ENCODE measurements at regions not wholly inside any gene's neighbourhood (a gene's known extent, or its start where the extent isn't known, plus 50 kb on each side); places are given as distances from the start of the nearest gene placed in this dataset.
"Not testable (repeated sequence)": the region's sequence is repeated elsewhere in the genome, so short reads cannot be mapped to it uniquely, and the experiment has no call there.

DNA sequence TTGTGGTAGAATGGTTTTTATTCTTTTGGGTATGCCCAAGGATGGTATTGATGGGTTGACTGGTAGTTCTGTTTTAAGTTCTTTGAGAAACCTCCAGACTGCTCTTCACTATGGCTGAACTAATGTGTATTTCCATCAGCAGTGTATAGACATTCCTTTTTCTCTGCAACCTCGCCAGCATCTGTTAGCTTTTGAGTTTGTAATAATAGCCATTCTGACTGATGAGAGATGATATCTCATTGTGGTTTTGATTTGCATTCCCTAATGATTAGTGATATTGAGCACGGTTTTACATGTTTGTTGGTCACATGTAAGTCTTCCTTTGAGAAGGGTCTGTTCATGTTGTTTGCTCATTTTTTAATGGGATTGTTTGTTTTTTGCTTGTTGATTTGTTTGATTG, 1348.7 kb upstream of the NXPH2 start:
- H3K27me3 ChIP-seq (ENCODE audit: insufficient read depth, low read length): no peaks in the 10 kb centered on the region
- no peaks in the 10 kb centered on the region for H3K9me3 ChIP-seq (ENCODE audit: insufficient read depth, low read depth, low read length)
- H3K27ac ChIP-seq (ENCODE audit: low read depth, low read length): no peak overlapping the region
- no peak overlapping the region for H3K9ac ChIP-seq (ENCODE audit: low read depth, low read length)
- no peak overlapping the region for H3K4me3 ChIP-seq (ENCODE audit: low read length)
- H3K4me1 ChIP-seq (ENCODE audit: insufficient read depth, low read length): no peaks in the 10 kb centered on the region
- no peaks in the 10 kb centered on the region for H3K36me3 ChIP-seq (ENCODE audit: insufficient read depth, low read length)
- WGBS: 97% methylated on average over 2 of the region's 2 CpGs

GRCh38 chr2:140122001-140122400, 1341.8 kb upstream of the NXPH2 start:
- no peak overlapping the region for H3K9ac ChIP-seq (ENCODE audit: low read depth, low read length)
- H3K27me3 ChIP-seq (ENCODE audit: insufficient read depth, low read length): no peaks in the 10 kb centered on the region
- H3K36me3 ChIP-seq (ENCODE audit: insufficient read depth, low read length): no peaks in the 10 kb centered on the region
- H3K27ac ChIP-seq (ENCODE audit: low read depth, low read length): no peak overlapping the region
- H3K4me3 ChIP-seq (ENCODE audit: low read length): no peak overlapping the region
- no peaks in the 10 kb centered on the region for H3K9me3 ChIP-seq (ENCODE audit: insufficient read depth, low read depth, low read length)
- 85% methylated on average over 4 of the region's 5 CpGs for WGBS
- H3K4me1 ChIP-seq (ENCODE audit: insufficient read depth, low read length): peaks cover 10% of the 10 kb centered on the region

- H3K9ac ChIP-seq (ENCODE audit: low read depth, low read length): no peak overlapping the region
- no peaks in the 10 kb centered on the region for H3K27me3 ChIP-seq (ENCODE audit: insufficient read depth, low read length)
- H3K4me1 ChIP-seq (ENCODE audit: insufficient read depth, low read length): peaks cover 10% of the 10 kb centered on the region
- H3K9me3 ChIP-seq (ENCODE audit: insufficient read depth, low read depth, low read length): no peaks in the 10 kb centered on the region
- H3K27ac ChIP-seq (ENCODE audit: low read depth, low read length): no peak overlapping the region
- WGBS: 100% methylated on average over 1 of the region's 1 CpG
- H3K4me3 ChIP-seq (ENCODE audit: low read length): no peak overlapping the region
- no peaks in the 10 kb centered on the region for H3K36me3 ChIP-seq (ENCODE audit: insufficient read depth, low read length)
Measured at GRCh38 chr2:140117386-140117785, 1337.2 kb upstream of the NXPH2 start.

- H3K4me3 ChIP-seq (ENCODE audit: low read length): no peak overlapping the region
- H3K27ac ChIP-seq (ENCODE audit: low read depth, low read length): no peak overlapping the region
- 87% methylated on average over 4 of the region's 5 CpGs for WGBS
- no peaks in the 10 kb centered on the region for H3K4me1 ChIP-seq (ENCODE audit: insufficient read depth, low read length)
- no peaks in the 10 kb centered on the region for H3K36me3 ChIP-seq (ENCODE audit: insufficient read depth, low read length)
- H3K9ac ChIP-seq (ENCODE audit: low read depth, low read length): no peak overlapping the region
- no peaks in the 10 kb centered on the region for H3K9me3 ChIP-seq (ENCODE audit: insufficient read depth, low read depth, low read length)
- no peaks in the 10 kb centered on the region for H3K27me3 ChIP-seq (ENCODE audit: insufficient read depth, low read length)
Measured at GRCh38 chr2:140108706-140109475, 1328.7 kb upstream of the NXPH2 start.

GRCh38 chr2:140091926-140092325, 1311.7 kb upstream of the NXPH2 start:
- H3K27ac ChIP-seq (ENCODE audit: low read depth, low read length): no peak overlapping the region
- H3K4me1 ChIP-seq (ENCODE audit: insufficient read depth, low read length): no peaks in the 10 kb centered on the region
- no peaks in the 10 kb centered on the region for H3K9me3 ChIP-seq (ENCODE audit: insufficient read depth, low read depth, low read length)
- H3K36me3 ChIP-seq (ENCODE audit: insufficient read depth, low read length): no peaks in the 10 kb centered on the region
- no peaks in the 10 kb centered on the region for H3K27me3 ChIP-seq (ENCODE audit: insufficient read depth, low read length)
- no peak overlapping the region for H3K9ac ChIP-seq (ENCODE audit: low read depth, low read length)
- H3K4me3 ChIP-seq (ENCODE audit: low read length): no peak overlapping the region
- WGBS: no CpG with 5 or more reads among the region's 1 CpG

GRCh38 chr2:140086964-140087363, 1306.8 kb upstream of the NXPH2 start:
- H3K4me3 ChIP-seq (ENCODE audit: low read length): no peak overlapping the region
- WGBS: 100% methylated on average over 1 of the region's 1 CpG
- no peaks in the 10 kb centered on the region for H3K27me3 ChIP-seq (ENCODE audit: insufficient read depth, low read length)

DNA sequence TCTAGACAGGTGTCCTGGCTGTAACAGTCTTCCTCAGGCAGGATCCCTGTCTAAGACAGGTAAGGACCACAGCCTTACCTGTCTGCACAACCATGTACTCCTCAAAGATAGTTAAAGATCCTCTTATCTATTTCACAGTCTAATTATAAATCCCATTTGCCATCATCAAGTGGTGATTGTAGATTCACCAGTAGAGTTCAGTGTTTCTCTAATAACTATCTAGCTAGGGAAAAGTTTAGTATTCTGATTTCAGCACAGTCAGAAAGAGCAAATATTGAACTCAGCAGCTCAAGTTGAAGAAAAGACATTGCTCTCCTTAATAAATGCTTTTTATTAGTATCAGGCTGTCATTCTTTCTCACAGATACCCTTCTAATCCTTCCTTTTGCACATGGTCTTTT, 1305.5 kb upstream of the NXPH2 start:
- H3K27me3 ChIP-seq (ENCODE audit: insufficient read depth, low read length): no peaks in the 10 kb centered on the region
- H3K4me1 ChIP-seq (ENCODE audit: insufficient read depth, low read length): no peaks in the 10 kb centered on the region
- no peak overlapping the region for H3K9ac ChIP-seq (ENCODE audit: low read depth, low read length)
- no peak overlapping the region for H3K4me3 ChIP-seq (ENCODE audit: low read length)
- no peaks in the 10 kb centered on the region for H3K36me3 ChIP-seq (ENCODE audit: insufficient read depth, low read length)
- H3K27ac ChIP-seq (ENCODE audit: low read depth, low read length): no peak overlapping the region
- H3K9me3 ChIP-seq (ENCODE audit: insufficient read depth, low read depth, low read length): no peaks in the 10 kb centered on the region

More at GRCh38 chr2:140086964-140087363, 1306.8 kb upstream of the NXPH2 start:
- Histone ChIP-seq H3K9me3 (ENCODE audit: insufficient read depth, low read depth, low read length) (no peaks in the 10 kb centered on the region), H3K36me3 (ENCODE audit: insufficient read depth, low read length) (no peaks in the 10 kb centered on the region), H3K4me1 (ENCODE audit: insufficient read depth, low read length) (no peaks in the 10 kb centered on the region), H3K27ac (ENCODE audit: low read depth, low read length) (no peak overlapping the region), H3K9ac (ENCODE audit: low read depth, low read length) (no peak overlapping the region)

DNA sequence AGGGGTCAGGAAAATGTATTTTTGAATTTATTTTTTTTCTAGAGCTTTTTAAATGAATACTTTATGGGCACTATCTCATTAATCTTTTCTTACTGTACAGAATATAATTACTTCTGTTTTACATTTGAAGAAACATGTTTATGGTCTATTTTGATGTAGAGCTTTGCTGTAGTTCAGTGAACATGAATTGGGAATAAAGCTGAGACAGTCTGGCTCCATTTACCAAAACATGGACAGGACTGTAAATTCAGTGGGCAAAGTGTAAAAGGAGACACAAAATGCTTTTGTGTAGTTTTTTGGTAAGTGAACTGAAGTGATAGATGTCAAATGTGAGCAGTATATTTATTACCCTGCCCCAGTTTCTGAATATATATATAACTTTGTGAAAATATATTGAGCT, 1298.8 kb upstream of the NXPH2 start:
- no peaks in the 10 kb centered on the region for H3K36me3 ChIP-seq (ENCODE audit: insufficient read depth, low read length)
- no peaks in the 10 kb centered on the region for H3K9me3 ChIP-seq (ENCODE audit: insufficient read depth, low read depth, low read length)
- H3K27me3 ChIP-seq (ENCODE audit: insufficient read depth, low read length): no peaks in the 10 kb centered on the region
- no peak overlapping the region for H3K4me3 ChIP-seq (ENCODE audit: low read length)
- no peaks in the 10 kb centered on the region for H3K4me1 ChIP-seq (ENCODE audit: insufficient read depth, low read length)
- H3K9ac ChIP-seq (ENCODE audit: low read depth, low read length): no peak overlapping the region
- no peak overlapping the region for H3K27ac ChIP-seq (ENCODE audit: low read depth, low read length)

- Histone ChIP-seq H3K4me1 (ENCODE audit: insufficient read depth, low read length) (no peaks in the 10 kb centered on the region), H3K27ac (ENCODE audit: low read depth, low read length) (no peak overlapping the region), H3K36me3 (ENCODE audit: insufficient read depth, low read length) (no peaks in the 10 kb centered on the region), H3K27me3 (ENCODE audit: insufficient read depth, low read length) (no peaks in the 10 kb centered on the region), H3K9ac (ENCODE audit: low read depth, low read length) (no peak overlapping the region), H3K9me3 (ENCODE audit: insufficient read depth, low read depth, low read length) (no peaks in the 10 kb centered on the region), H3K4me3 (ENCODE audit: low read length) (no peak overlapping the region)
- 86% methylated on average over 1 of the region's 2 CpGs for WGBS
Measured at GRCh38 chr2:140076164-140076563, 1296.0 kb upstream of the NXPH2 start.

GRCh38 chr2:140073763-140074162, 1293.6 kb upstream of the NXPH2 start:
- WGBS: 97% methylated on average over 30 of the region's 30 CpGs

DNA sequence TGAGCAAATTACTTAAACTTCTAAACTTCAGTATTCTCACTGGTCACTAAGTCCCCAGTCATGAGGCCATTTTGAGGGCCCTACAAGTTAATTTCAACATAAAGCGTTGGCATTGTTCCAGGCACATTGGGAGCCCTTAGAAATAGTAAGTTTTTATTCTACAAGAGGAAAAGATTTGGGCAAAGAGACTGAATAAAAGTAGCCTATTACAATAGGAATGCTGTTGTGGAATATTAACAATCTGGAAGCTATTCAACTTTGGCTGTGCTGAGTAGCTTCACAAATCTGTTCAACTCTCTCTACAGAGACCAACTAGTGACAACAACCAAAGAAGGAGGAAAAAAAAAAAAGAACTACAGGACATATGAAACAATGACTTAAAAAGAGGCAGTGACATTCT, 1287.5 kb upstream of the NXPH2 start:
- H3K36me3 ChIP-seq (ENCODE audit: insufficient read depth, low read length): no peaks in the 10 kb centered on the region
- H3K4me1 ChIP-seq (ENCODE audit: insufficient read depth, low read length): no peaks in the 10 kb centered on the region
- H3K9me3 ChIP-seq (ENCODE audit: insufficient read depth, low read depth, low read length): no peaks in the 10 kb centered on the region
- no peak overlapping the region for H3K9ac ChIP-seq (ENCODE audit: low read depth, low read length)
- 79% methylated on average over 1 of the region's 1 CpG for WGBS
- H3K27me3 ChIP-seq (ENCODE audit: insufficient read depth, low read length): no peaks in the 10 kb centered on the region
- no peak overlapping the region for H3K27ac ChIP-seq (ENCODE audit: low read depth, low read length)
- H3K4me3 ChIP-seq (ENCODE audit: low read length): no peak overlapping the region

More at GRCh38 chr2:140073763-140074162, 1293.6 kb upstream of the NXPH2 start:
- H3K36me3 ChIP-seq (ENCODE audit: insufficient read depth, low read length); H3K4me3 ChIP-seq (ENCODE audit: low read length); H3K4me1 ChIP-seq (ENCODE audit: insufficient read depth, low read length); H3K9ac ChIP-seq (ENCODE audit: low read depth, low read length); H3K27ac ChIP-seq (ENCODE audit: low read depth, low read length); H3K9me3 ChIP-seq (ENCODE audit: insufficient read depth, low read depth, low read length); H3K27me3 ChIP-seq (ENCODE audit: insufficient read depth, low read length): not testable (repeated sequence)

DNA sequence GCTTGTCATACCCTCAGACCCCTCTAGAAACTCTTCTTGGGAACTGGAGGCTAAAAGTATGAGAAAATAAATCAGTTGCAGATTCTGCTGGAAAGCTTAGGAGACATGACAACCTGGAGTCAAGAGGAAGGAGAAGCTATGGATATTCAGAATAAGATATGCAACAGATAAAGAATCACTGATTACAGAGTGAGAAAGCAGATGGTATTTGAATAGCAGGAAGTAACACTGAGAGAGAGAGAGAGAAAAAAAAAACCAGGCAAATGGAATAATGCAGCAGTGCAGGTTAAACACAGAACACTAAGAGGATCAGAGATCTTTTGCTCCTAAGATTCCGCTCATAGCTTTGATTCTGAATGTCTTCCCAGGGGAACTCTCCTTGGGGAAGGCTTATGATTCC, 1284.1 kb upstream of the NXPH2 start:
- WGBS: 97% methylated on average over 1 of the region's 1 CpG
- no peaks in the 10 kb centered on the region for H3K4me1 ChIP-seq (ENCODE audit: insufficient read depth, low read length)
- no peaks in the 10 kb centered on the region for H3K9me3 ChIP-seq (ENCODE audit: insufficient read depth, low read depth, low read length)
- H3K27me3 ChIP-seq (ENCODE audit: insufficient read depth, low read length): no peaks in the 10 kb centered on the region
- H3K4me3 ChIP-seq (ENCODE audit: low read length): no peak overlapping the region
- no peaks in the 10 kb centered on the region for H3K36me3 ChIP-seq (ENCODE audit: insufficient read depth, low read length)
- no peak overlapping the region for H3K9ac ChIP-seq (ENCODE audit: low read depth, low read length)
- H3K27ac ChIP-seq (ENCODE audit: low read depth, low read length): no peak overlapping the region

All from HUES64 (cell line).